ENCODE measurements at regions not wholly inside any gene's neighbourhood (a gene's known extent, or its start where the extent isn't known, plus 50 kb on each side); places are given as distances from the start of the nearest gene placed in this dataset.

DNA sequence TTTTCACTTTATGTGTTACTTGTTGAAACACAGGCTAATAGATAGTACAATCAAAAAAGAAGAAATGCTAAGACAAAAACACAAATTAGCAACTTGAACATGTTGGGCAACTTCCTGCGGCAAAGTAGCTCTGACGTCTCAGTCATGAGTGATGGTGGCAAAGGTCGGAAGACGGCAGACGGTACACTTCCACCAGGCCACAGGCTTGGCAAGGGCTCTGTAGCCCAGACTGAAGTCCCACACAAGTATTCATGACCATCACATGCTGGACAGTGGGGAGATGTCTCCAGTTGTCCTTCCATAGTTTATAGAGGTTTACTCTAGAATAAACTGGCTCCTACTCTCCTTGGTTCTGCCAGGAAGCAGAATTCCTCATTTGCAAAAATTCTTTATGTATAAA lies 831.3 kb downstream of the MTRR start:
- no peak for TF ChIP-seq POLR2A (IDR thresholded peaks at IDR 0.05)
- TF ChIP-seq, protein P1, sequence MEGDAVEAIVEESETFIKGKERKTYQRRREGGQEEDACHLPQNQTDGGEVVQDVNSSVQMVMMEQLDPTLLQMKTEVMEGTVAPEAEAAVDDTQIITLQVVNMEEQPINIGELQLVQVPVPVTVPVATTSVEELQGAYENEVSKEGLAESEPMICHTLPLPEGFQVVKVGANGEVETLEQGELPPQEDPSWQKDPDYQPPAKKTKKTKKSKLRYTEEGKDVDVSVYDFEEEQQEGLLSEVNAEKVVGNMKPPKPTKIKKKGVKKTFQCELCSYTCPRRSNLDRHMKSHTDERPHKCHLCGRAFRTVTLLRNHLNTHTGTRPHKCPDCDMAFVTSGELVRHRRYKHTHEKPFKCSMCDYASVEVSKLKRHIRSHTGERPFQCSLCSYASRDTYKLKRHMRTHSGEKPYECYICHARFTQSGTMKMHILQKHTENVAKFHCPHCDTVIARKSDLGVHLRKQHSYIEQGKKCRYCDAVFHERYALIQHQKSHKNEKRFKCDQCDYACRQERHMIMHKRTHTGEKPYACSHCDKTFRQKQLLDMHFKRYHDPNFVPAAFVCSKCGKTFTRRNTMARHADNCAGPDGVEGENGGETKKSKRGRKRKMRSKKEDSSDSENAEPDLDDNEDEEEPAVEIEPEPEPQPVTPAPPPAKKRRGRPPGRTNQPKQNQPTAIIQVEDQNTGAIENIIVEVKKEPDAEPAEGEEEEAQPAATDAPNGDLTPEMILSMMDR (IDR thresholded peaks at IDR 0.05): no peak
